SK-N-SH treated with all-trans-retinoic acid at 6 μM for 48 hours (cell line): ENCODE measurements at regions not wholly inside any gene's neighbourhood (a gene's known extent, or its start where the extent isn't known, plus 50 kb on each side); places are given as distances from the start of the nearest gene placed in this dataset.

Experiments
- ARNTL ChIP-seq: fragments of 450-650 bp; formaldehyde crosslinking; IDR thresholded peaks from 2 replicates; pipeline ENCODE4 v1.5.0; 2020; ENCODE audit warnings: low read depth, mild to moderate bottlenecking, moderate library complexity, borderline replicate concordance
- CREB5 ChIP-seq: fragments of 250-450 bp; sonication (Bioruptor Pico); IDR thresholded peaks from 2 replicates; pipeline ENCODE4 v1.5.1; 2020; ENCODE audit warnings: low read depth, mild to moderate bottlenecking, moderate library complexity
- CSDC2 ChIP-seq: fragments of 250-450 bp; sonication (Bioruptor Pico); IDR thresholded peaks from 2 replicates; pipeline ENCODE4 v1.5.0; 2020; ENCODE audit warnings: mild to moderate bottlenecking, moderate library complexity
- OSR1 ChIP-seq: fragments of 250-450 bp; sonication (Bioruptor Pico); IDR thresholded peaks from 2 replicates; pipeline ENCODE4 v1.8.0; 2022; ENCODE audit warnings: moderate library complexity, mild to moderate bottlenecking, inconsistent platforms
- PATZ1 ChIP-seq: fragments of 250-450 bp; sonication (Bioruptor Pico); IDR thresholded peaks from 2 replicates; pipeline ENCODE4 v1.8.0; 2020; ENCODE audit warnings: mild to moderate bottlenecking, moderate library complexity, borderline replicate concordance
- ZNF70 ChIP-seq: fragments of 450-650 bp; formaldehyde crosslinking; IDR thresholded peaks from 2 replicates; pipeline ENCODE4 v1.5.0; 2020; ENCODE audit warnings: mild to moderate bottlenecking, moderate library complexity

GRCh38 chr17:77884967-77885641 lies 73.4 kb upstream of the TNRC6C start:
- no peak for TF ChIP-seq CSDC2 (CRISPR knock-in tag)
- no peak for TF ChIP-seq ZNF70 (CRISPR knock-in tag)
- TF ChIP-seq OSR1 (CRISPR knock-in tag) = no peak
- TF ChIP-seq ARNTL = no peak
- TF ChIP-seq PATZ1 (CRISPR knock-in tag) = no peak
- TF ChIP-seq CREB5 (CRISPR knock-in tag) = no peak
